GM21737 (cell line): ENCODE measurements at regions not wholly inside any gene's neighbourhood (a gene's known extent, or its start where the extent isn't known, plus 50 kb on each side); places are given as distances from the start of the nearest gene placed in this dataset.

Source experiments
- ATAC-seq: cut with Tn5 transposase; IDR thresholded peaks from one replicate; pipeline ENCODE4 v1.9.1; 2021; ENCODE audit warnings: mild to moderate bottlenecking, moderate library complexity; ENCODE audit not compliant: unreplicated experiment

DNA sequence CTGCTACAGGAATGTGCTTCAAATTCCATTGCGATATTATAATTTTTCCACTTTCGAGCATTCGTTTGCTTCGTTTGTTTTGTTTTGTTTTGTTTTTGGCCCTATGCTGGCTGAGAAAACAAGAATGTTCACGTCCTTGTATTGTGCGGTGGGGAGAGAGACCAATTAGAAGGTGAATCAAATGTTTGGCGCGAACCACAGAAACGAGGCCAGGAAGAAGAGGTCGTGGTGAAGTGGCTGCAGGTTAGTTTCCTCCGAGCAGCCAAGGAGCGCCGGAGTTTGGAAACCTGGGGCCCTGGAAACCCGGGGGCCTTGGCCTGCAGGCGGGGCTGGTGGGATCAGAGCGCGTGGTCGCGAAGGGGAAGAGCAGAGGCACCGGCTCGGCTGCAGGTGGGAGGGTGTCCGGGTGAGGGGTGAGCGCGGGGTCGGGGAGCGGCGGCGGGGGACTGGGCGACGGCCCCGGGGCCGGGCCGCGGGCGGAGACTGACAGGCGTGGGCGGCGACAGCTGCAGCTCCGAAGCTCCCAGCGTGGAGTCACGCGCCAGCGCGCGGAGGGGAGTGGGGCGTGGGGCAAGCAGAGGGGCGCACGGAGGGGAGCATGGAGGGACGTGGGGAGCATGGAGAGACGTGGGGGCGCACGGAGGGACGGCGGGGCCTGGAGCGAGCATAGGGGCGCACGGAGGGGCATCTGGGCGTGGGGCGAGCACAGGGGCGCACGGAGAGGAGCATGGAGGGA is 141.5 kb upstream of the PDE10A start:
- ATAC-seq = no peak

DNA sequence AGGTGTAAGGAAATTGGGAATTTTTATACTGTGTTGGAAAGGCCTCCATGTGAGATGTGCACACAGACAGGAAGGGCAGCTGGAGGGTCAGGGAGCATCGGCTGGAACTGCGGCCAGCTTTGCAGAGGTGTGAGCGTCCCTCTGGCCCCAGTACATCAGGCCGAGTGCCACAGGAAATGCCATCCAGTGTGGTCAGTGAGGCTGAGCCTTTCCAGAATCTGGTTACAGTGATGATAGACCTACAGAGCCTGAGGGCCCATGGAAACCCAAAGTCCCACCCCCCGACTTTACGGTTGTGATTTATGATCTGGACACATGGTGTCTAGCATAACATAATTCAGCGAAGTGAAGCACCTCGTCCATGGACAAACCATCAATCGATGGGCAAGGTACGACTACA is 137.3 kb upstream of the PDE10A start:
- no peak for ATAC-seq

DNA sequence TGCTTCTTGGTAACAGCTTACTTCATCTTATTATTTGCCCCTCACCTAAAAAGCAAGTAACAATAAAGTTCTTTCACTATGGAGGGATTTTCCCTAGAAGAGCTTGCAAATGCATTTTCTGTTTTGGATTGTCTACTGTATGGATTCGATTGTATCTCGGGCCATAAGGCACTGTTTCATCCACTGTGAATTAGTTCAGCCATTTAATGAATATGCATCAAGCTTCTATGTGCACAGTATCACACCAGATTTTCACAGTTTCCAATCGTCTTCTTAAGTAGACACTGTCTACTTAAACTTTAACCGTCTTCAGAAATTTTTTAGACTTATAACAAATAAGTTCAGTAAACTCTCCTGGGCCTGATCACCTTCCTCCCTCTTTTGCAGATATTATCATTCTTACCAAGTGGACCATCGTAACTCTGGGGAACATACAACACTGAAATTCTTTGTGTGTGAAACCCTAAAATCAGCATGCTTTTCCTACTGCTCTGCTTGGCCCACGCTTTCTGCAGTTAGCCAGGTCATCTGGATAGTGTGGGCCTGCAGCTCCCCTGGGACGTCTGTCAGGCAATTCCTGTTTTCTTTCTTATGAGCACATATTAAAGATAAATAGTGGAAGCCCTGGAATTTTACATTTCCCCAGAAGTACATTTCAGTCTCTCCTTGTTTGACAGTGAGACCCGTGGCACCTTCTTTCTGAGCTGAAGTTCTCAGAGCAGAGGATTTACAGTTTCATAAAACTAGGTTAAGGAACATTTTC is 136.5 kb upstream of the PDE10A start:
- ATAC-seq = no peak

DNA sequence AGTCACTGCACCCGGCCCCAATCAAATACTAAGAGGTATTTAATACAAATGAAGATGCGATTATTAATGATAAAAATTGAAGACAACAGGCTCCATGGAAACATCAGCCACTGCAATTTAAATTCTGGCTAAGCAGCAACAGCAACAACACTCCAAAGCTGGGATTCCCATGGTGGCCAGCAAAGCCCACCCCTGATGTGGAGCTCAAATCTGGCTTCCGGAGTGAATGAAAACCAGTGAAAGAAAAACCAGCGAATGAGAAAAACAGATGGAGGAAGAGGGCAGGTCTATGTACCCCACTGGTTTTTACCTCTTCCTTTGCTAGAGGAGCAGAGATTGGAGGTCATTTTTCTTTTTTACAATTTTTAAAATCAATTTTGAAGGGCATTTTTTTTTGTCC is 135.9 kb upstream of the PDE10A start:
- no peak for ATAC-seq

DNA sequence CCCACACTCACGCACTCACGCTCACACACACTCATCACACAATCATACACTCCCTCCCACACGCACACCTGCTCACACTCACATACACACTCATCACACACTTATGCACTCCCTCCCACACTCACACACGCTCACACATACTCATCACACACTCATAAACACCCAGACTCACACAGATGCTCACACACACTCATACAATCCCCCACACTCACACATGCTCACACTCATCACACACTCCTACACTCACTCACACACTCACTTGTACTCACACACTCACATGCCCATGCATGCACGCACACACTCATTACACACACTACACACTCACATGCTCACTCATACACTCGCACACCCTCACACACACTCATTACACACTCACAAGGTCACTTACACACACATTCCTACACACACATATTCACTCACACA is 131.1 kb upstream of the PDE10A start:
- no peak for ATAC-seq

DNA sequence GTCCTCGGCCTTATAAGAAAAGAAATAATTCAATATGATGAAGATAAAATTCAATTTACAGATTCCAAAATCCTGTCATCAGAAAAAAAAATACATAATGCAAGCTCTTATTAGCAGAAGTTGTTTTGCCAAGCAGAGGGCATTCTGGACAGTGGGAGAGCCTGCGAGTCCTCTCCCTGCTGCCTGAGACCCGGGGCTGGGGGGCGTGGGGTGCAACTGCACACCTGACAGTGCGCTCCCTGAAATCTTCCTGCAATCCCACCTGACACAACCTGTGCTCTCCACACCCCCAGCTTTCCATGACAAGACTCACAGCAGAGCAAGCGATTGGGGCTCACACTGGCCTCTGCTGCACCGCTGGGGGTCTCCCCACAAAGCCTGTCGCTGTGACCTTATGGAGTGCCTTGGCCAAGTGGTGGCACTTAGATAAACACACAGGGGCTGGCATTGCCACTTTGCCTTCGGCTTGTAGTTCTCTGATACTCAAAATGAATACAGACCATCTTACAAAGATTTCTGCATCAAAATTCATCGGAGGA is 130.3 kb upstream of the PDE10A start:
- no peak for ATAC-seq

DNA sequence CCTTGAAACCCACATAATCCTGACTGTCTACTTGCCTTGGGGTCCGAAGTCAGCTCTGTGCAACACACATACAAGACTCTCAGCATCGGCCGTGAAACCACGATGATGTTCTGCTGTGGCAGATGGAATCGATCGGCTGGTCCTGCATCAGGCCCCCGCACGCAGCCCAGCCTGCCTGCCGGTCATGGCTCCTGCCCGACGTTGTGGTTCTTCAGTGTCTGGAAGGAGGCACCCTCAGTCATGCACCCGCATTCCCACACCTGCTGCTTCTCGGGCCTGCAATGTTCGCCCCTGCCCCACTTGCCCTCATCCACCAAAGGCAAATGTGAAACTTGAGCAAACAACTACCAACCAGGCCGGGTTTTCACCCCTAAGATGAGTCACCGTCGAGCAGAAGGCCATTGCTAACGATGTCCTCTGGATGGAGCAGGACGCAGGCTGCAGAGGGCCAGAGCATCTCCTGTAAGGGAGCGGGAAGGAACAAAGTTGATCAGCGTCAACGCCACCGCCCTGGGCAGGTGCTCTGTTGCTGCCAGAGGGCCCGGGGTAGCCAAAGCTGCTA is 128.9 kb upstream of the PDE10A start:
- no peak for ATAC-seq

DNA sequence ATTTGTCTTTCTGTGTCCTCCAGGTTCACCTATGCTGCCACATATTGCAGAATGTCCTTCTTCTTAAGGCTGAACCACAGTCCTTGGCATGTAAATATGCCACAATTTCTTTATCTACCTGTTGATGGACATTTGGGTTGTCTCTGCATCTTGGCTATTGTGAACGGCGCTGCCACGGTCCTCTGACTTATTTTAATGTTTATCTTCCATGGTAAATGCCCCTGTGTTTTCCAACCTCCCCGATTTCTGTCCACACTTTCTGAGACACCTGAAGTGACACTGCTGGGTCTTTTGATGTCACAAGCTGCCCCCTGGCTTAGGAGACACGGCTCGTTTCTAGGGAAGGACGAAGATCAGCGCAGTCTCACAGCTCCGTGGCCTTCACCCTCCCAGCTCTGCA is 128.3 kb upstream of the PDE10A start:
- no peak for ATAC-seq

DNA sequence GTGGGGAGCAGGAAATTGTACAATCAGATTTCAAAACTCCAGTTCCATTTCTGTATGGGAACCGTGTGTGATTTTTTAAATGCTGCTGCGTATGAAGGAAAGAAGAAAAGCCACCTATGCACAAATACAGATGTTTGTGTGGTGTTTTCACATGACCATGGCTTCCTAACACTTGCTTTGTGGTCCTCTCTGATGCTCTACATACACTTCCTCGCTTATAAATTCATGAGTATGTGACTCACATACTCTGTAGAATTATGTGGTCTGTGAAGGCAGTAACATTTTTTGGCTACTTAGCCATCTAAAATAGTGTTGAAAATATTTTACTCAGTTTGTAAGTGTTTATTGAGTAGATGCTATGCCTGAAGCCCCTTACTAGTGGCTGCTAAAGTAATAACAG is 119.8 kb upstream of the PDE10A start:
- ATAC-seq = no peak

DNA sequence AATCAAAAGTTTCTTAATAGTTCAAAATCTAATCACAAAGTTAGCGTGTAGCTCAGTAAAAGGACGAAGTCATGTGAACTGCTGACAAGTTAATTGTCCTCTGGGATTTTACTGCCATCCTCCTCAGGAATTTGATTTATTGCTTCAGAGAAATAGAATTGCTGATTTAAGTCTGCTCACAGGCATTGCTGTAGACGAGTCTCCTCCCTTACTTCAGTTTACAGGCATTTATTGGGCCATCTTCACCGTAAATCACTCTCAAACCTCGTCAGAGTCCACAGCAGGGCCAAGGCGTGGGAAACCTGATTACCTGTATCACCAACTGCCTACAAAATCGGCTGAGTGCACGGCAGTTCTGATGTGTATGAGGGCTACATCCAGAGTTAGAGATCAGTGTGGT is 119.1 kb upstream of the PDE10A start:
- no peak for ATAC-seq

DNA sequence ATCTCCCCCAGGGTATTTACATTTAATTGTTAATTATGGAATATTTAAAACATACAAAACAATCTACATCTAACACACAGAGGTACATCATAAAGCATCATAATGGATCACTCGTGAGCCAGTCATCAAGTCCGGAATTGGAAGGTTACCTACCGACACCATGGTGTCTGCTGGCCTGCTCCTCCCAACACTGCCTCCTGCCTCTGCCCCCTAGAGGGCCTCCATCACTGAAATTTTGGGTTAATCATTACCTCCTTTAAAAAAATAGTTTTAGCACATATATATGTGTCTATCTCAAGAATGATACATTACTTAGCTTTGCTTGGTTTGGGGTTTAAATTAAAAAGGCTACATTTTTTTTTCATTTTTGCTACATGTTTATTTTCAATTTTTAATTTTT is 114.6 kb upstream of the PDE10A start:
- no peak for ATAC-seq

DNA sequence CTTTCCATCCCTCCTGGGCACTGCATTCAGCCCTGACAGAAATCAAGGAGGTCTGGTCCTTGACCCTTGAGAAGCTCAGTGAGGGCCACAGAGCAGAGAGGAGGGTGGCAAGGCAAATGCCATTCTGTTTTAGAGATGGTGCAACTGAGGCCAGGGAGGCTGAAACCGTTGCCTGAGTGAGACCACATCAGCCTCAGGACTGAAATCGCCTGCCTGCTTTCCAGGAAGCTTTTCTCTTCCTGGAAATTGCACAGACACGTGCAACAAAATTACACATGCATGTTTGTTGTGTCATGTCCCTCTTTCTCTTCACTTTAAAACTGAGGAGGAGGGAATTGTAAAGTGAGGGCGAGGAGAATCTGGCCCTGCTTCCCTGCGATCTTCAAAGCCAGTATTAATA is 113.7 kb upstream of the PDE10A start:
- no peak for ATAC-seq

DNA sequence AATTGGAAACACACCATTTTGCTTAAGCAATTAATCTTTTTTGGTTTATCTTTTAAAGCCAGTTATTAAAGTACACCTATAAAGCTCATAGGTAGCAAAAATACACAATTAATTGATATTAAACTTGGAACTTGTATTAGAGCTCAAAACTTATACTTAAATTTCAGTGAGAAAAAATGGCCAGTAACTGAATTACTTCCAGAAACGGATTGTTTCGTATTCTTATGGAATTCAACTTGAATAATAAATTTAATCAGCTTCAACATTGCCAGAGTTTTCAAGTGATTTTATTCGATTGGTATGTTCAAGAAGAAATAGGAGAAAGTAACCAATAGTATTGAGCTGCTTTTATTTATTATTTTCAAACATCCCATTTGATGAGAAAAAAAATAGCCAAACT is 112.7 kb upstream of the PDE10A start:
- no peak for ATAC-seq

DNA sequence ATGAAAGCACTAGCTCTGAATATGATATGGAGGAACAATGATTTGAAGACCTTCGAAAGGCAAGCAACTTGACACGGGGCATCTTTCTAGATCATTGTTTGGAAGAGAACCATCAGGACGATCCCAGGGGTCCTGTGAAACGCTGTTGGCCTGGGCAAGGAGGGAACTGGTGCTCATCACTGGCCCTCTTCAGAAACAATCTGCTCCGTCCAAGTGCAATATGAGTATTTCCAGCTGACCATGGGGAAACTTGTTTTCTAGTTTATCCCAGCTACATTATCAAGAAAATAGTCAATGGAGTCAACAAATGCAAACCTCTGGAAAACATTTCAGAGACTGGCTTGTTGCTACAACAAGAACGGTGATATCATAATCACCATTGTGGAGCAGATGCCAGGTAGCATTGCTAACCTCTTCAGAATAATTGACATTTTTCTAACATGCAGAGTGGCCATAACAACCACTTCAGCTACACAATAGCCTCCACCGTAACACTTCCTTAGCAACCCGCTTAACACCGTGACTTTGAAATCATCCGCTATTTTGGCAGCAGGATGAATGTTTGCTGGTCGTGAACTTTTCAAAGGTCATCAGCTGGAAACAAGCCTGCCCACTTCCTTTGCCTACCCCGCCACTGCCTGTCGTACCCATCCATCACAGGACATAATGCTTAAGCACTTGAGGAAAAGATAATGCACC is 112.0 kb upstream of the PDE10A start:
- ATAC-seq = no peak

DNA sequence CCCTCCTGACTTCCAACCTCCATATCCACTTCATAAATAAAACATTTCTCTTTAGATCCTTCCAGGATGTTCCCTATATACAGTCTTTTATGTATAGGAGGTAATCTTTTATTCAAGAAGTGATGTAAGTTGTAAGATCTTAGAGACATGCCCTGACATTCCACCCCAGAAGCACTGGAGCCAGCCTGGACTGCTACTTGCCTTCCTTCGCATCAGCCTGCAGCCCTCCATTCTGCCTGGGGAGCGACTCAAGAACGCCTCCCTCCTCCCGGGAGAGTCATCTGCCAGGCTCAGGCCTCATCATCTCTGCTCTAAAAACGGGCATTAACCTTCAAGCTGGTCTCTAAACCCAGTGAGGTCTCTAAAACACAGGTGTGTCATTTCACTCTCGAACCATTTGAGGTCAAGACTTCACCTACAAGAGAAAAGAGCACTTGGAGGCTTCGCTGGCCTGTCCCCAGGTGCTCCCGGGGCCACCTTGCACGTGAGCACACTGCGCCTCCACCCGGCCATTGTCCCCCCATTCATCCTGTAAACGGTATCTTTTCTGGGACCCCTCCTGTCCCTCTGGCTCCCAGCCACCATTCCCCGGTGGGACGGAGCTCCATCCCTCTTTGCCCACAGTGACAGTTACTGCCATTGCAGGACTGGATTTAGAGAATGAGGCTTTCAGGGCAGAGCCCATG is 107.5 kb upstream of the PDE10A start:
- ATAC-seq = no peak

DNA sequence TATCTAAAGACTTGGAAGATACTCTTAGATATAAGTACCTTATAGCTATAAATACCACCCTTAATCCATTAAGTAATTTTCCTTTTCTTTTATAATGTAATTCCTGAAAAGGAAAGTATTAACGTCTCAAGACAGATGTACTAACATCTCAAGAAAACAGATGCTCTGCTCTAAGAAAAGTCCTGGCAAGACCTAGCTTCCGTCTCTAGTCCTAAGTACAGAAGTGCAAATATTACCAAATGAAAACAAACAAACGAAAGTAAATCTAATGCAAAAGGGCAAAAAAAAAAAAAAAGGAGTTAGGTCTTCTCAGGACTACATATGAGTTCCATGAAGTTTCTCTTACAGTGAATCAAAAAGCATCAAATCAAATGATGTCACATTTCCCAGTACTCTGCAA is 106.8 kb upstream of the PDE10A start:
- ATAC-seq = no peak

DNA sequence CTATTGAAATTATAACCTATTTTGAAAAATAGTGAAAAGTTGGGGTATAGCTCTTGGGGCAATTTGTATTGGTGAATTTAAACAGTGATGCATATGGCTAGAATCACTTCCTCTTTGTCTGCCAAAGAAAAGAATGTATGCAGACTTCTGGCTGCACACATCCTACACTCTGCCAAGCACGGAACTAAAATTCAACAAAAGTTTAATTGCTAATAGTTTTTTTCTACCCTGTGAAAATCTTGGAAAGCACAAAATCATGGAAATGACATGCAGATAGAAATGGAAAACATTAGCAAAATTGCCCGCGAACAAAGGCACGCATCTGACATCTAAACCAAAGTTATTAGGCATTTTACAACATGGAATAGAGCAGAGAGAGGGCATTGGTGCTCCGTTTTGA is 106.4 kb upstream of the PDE10A start:
- no peak for ATAC-seq

DNA sequence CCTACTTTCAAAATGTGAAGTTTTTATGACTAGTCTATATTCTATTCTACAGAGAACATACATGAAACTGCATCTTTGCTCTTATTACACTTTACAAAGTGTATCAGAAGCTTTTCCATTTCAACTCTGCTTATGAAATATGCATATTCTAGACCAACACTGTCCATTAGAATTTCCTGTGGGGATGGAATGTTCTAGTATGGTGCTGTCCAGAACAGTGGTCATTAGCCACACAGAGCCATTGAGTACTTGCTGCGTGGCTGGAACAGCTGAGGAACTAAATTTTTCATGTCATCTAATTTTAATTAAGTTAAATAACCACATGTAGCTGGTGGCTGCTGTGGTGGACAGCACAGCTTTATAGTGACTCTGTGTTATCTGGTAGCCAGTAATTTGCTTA is 105.9 kb upstream of the PDE10A start:
- no peak for ATAC-seq

DNA sequence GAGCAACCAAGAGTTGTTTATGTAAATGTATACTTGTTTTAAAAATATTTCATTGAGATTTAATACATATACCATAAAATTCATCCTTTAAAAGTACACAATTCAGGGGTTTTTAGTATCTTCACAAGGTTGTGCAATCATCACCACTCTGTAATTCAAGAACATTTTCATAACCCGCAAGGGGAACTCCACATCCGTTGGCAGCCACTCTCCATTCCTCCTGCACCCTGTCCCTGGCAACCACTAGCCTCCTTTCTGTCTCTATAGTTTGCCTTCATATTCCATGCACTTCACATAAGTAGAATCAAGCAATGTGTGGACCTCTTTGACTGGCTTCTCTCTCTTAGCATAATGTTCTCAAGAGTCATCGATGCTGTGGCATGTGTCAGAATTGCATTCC is 104.2 kb upstream of the PDE10A start:
- ATAC-seq = no peak

DNA sequence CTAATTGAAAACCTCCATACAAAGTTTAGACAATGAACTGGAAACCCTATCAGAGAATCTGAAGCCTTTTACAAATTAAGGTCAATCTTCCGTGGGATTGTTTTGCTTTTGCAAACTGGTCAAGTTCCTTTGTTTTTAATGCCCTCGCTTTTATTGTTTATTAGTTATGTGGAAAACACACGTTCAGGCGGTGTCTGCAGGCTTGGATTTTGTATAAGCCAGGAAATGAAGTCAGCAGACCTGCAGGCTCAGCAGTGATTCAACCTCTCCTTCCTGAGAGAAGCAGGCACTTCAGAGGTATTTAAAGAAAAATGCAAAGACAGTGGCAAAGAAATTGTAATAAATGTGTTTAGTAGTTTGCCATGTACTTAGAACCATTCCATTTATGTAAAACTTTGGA is 103.4 kb upstream of the PDE10A start:
- ATAC-seq = no peak

DNA sequence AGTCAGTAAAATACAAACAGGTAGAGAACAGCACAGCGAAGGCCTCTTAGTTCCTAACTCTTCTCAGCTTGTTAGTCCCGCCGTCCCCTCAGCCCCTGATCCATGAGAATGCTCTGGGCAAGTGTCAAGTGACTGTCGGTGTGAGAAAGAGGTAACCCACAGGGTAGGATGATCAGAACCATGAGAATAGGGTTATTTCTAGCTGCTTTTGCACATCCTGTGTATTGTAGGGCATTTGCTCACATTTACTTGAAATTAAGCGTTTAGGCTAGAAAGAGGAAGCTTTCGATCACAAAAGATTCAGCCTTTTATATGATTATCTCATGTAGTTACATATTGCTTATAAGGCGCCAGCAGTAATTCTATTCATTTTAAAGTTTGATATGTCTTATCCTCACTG is 103.0 kb upstream of the PDE10A start:
- ATAC-seq = no peak
